Fibroblast of lung (primary cell): ENCODE measurements at regions not wholly inside any gene's neighbourhood (a gene's known extent, or its start where the extent isn't known, plus 50 kb on each side); places are given as distances from the start of the nearest gene placed in this dataset.

Experiments used
- DNase-seq, 2 donors: peaks; one replicate each; pipeline versions ENCODE4 v3.0.0 to v3.0.0-alpha.2; 2010; ENCODE audit warnings: low read depth in 2 of 2
- H2AFZ ChIP-seq: 2 replicates; pipeline ENCODE4 v1.5.1; 2012; ENCODE audit warnings: low read length, control low read depth, inconsistent platforms
- H3K27ac ChIP-seq: 2 replicates; pipeline ENCODE4 v1.5.1; 2011; ENCODE audit warnings: low read length, control low read depth; ENCODE audit not compliant: insufficient read depth
- H3K27me3 ChIP-seq: 2 replicates; pipeline ENCODE4 v1.5.1; 2011; ENCODE audit warnings: mild to moderate bottlenecking, low read length; ENCODE audit not compliant: control insufficient read depth, insufficient read depth
- H3K36me3 ChIP-seq: 2 replicates; pipeline ENCODE4 v1.5.1; 2011; ENCODE audit warnings: low read length; ENCODE audit not compliant: control insufficient read depth, insufficient read depth
- H3K4me1 ChIP-seq: 2 replicates; pipeline ENCODE4 v1.5.1; 2011; ENCODE audit warnings: low read length; ENCODE audit not compliant: control insufficient read depth, insufficient read depth; ENCODE audit errors: extremely low read depth
- H3K4me2 ChIP-seq: 2 replicates; pipeline ENCODE4 v1.5.1; 2011; ENCODE audit warnings: low read length, control low read depth; ENCODE audit not compliant: insufficient read depth; ENCODE audit errors: extremely low read depth
- H3K4me3 ChIP-seq, 4 experiments: fragments of 200-600 bp in 1 of 4; sonication (generic) in 1 of 4; replicated peaks in 1 of 4; 2 replicates each; pipeline ENCODE4 v1.5.1; 2011 to 2016; ENCODE audit warnings: low read length in 4 of 4, low read depth in 3 of 4, mild to moderate bottlenecking in 3 of 4, control low read depth in 2 of 4, inconsistent platforms in 1 of 4, mixed read lengths in 1 of 4; ENCODE audit not compliant: insufficient read depth in 1 of 4; ENCODE audit errors: control extremely low read depth in 1 of 4
- H3K79me2 ChIP-seq: 2 replicates; pipeline ENCODE4 v1.5.1; 2012; ENCODE audit warnings: mild to moderate bottlenecking, low read length, inconsistent platforms; ENCODE audit not compliant: control insufficient read depth, insufficient read depth
- H3K9ac ChIP-seq: 2 replicates; pipeline ENCODE4 v1.5.1; 2011; ENCODE audit warnings: mild to moderate bottlenecking, low read length, control low read depth; ENCODE audit not compliant: insufficient read depth
- H3K9me3 ChIP-seq: 2 replicates; pipeline ENCODE4 v1.5.1; 2012; ENCODE audit warnings: low read depth, low read length; ENCODE audit not compliant: control insufficient read depth, insufficient read depth
- H4K20me1 ChIP-seq: 2 replicates; pipeline ENCODE4 v1.5.1; 2011; ENCODE audit warnings: low read length; ENCODE audit not compliant: control insufficient read depth, insufficient read depth; ENCODE audit errors: extremely low read depth
- EZH2 ChIP-seq: IDR thresholded peaks from 2 replicates; pipeline ENCODE4 v1.5.1; 2012; ENCODE audit warnings: low read length, control low read depth, mild to moderate bottlenecking; ENCODE audit errors: missing control alignments
- TF ChIP-seq, protein P1 (sequence below), 2 donors: IDR thresholded peaks in 1 of 2; conservative IDR thresholded peaks in 1 of 2; 1 replicate in 1 of 2; 2 replicates in 1 of 2; pipeline ENCODE4 v1.5.1; 2011 to 2012; ENCODE audit warnings: low read length in 2 of 2, control low read depth in 1 of 2, inconsistent platforms in 1 of 2, low read depth in 1 of 2, mild to moderate bottlenecking in 1 of 2

DNA sequence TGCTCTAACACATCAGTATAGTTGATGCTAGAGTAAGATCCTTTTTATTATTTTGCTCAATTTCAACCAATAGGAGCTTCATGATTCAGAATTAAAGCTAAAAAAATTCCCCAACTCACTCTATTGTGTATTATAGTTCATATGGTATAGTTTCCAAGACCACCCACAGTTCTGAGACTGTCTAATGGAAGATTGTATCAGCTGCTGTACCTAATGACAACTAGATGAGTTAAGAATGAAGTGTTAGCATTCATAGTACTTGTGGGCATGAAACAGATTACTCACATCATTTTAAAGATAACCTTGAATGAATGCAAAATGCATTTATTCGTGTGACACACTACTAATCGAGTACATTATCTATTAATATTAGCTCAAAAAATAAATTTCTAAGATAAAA is 289.9 kb upstream of the ATP11B start:
- TF ChIP-seq, protein P1, sequence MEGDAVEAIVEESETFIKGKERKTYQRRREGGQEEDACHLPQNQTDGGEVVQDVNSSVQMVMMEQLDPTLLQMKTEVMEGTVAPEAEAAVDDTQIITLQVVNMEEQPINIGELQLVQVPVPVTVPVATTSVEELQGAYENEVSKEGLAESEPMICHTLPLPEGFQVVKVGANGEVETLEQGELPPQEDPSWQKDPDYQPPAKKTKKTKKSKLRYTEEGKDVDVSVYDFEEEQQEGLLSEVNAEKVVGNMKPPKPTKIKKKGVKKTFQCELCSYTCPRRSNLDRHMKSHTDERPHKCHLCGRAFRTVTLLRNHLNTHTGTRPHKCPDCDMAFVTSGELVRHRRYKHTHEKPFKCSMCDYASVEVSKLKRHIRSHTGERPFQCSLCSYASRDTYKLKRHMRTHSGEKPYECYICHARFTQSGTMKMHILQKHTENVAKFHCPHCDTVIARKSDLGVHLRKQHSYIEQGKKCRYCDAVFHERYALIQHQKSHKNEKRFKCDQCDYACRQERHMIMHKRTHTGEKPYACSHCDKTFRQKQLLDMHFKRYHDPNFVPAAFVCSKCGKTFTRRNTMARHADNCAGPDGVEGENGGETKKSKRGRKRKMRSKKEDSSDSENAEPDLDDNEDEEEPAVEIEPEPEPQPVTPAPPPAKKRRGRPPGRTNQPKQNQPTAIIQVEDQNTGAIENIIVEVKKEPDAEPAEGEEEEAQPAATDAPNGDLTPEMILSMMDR (conservative IDR thresholded peaks at IDR 0.05 in 1 of 2, IDR thresholded peaks at IDR 0.05 in 1 of 2; ENCODE audit: low read depth in 1 of 2, low read length in 2 of 2) = no peak
- TF ChIP-seq EZH2 = no peak
- Histone ChIP-seq H4K20me1 (no peaks in the 10 kb centered on the region), H3K4me1 (no peaks in the 10 kb centered on the region), H2AFZ (no peak overlapping the region), H3K79me2 (no peaks in the 10 kb centered on the region), H3K27me3 (no peaks in the 10 kb centered on the region), H3K4me3 (no peak overlapping the region), H3K9ac (no peak overlapping the region), H3K9me3 (no peaks in the 10 kb centered on the region), H3K27ac (no peak overlapping the region), H3K36me3 (no peaks in the 10 kb centered on the region), H3K4me2 (no peak overlapping the region)
- no peak for DNase-seq

- Histone ChIP-seq H4K20me1 (no peaks in the 10 kb centered on the region), H3K79me2 (no peaks in the 10 kb centered on the region), H3K36me3 (no peaks in the 10 kb centered on the region), H3K9ac (no peak overlapping the region), H3K4me1 (no peaks in the 10 kb centered on the region), H3K4me3 (no peak overlapping the region), H3K9me3 (no peaks in the 10 kb centered on the region), H3K27ac (no peak overlapping the region), H3K27me3 (no peaks in the 10 kb centered on the region), H2AFZ (no peak overlapping the region), H3K4me2 (no peak overlapping the region)
- TF ChIP-seq, protein P1 (conservative IDR thresholded peaks at IDR 0.05 in 1 of 2, IDR thresholded peaks at IDR 0.05 in 1 of 2; ENCODE audit: low read depth in 1 of 2, low read length in 2 of 2) = no peak
- no peak for TF ChIP-seq EZH2
- no peak for DNase-seq
Measured at GRCh38 chr3:182508919-182509711, 284.2 kb upstream of the ATP11B start.

- Histone ChIP-seq H3K27ac (no peak overlapping the region), H3K4me3 (no peak overlapping the region), H2AFZ (no peak overlapping the region), H3K4me1 (no peaks in the 10 kb centered on the region), H3K4me2 (no peak overlapping the region), H3K9ac (no peak overlapping the region), H3K79me2 (no peaks in the 10 kb centered on the region), H3K9me3 (no peaks in the 10 kb centered on the region), H3K36me3 (no peaks in the 10 kb centered on the region), H4K20me1 (no peaks in the 10 kb centered on the region), H3K27me3 (no peaks in the 10 kb centered on the region)
- no peak for TF ChIP-seq EZH2
- TF ChIP-seq, protein P1 (conservative IDR thresholded peaks at IDR 0.05 in 1 of 2, IDR thresholded peaks at IDR 0.05 in 1 of 2; ENCODE audit: low read depth in 1 of 2, low read length in 2 of 2) = no peak
- DNase-seq = no peak
Measured at GRCh38 chr3:182509844-182510460, 283.4 kb upstream of the ATP11B start.
